Loucy (cell line): ENCODE measurements at regions not wholly inside any gene's neighbourhood (a gene's known extent, or its start where the extent isn't known, plus 50 kb on each side); places are given as distances from the start of the nearest gene placed in this dataset.

Experiments used
- H2AFZ ChIP-seq: fragments of 200-600 bp; sonication (generic); 2 replicates; pipeline ENCODE4 v1.6.0; 2016; ENCODE audit warnings: antibody characterized with exemption, mild to moderate bottlenecking, low read length, moderate library complexity
- H3F3A ChIP-seq: fragments of 200-600 bp; 2 replicates; pipeline ENCODE4 v1.6.0; 2016; ENCODE audit warnings: antibody characterized with exemption, low read depth, mild to moderate bottlenecking
- H3K27me3 ChIP-seq: fragments of 200-600 bp; sonication (generic); 2 replicates; pipeline ENCODE4 v1.6.1; 2014; ENCODE audit warnings: low read length, mild to moderate bottlenecking; ENCODE audit not compliant: insufficient read depth, poor library complexity, severe bottlenecking
- H3K36me3 ChIP-seq: fragments of 200-600 bp; sonication (generic); 2 replicates; pipeline ENCODE4 v1.6.1; 2016; ENCODE audit warnings: low read length; ENCODE audit not compliant: insufficient read depth
- H3K4me1 ChIP-seq: fragments of 200-600 bp; sonication (generic); 2 replicates; pipeline ENCODE4 v1.5.1; 2014; ENCODE audit warnings: low read length, mild to moderate bottlenecking; ENCODE audit not compliant: insufficient read depth, poor library complexity, severe bottlenecking
- H3K4me2 ChIP-seq: fragments of 200-600 bp; sonication (generic); 2 replicates; pipeline ENCODE4 v1.6.0; 2014; ENCODE audit warnings: antibody characterized with exemption, low read length, low read depth, mild to moderate bottlenecking; ENCODE audit not compliant: poor library complexity, severe bottlenecking
- H3K4me3 ChIP-seq: fragments of 200-600 bp; sonication (generic); 2 replicates; pipeline ENCODE4 v1.5.1; 2014; ENCODE audit warnings: low read length, mild to moderate bottlenecking, mixed read lengths; ENCODE audit not compliant: poor library complexity, severe bottlenecking
- H3K79me2 ChIP-seq: fragments of 200-600 bp; sonication (generic); 2 replicates; pipeline ENCODE4 v1.6.1; 2014; ENCODE audit warnings: low read length; ENCODE audit not compliant: insufficient read depth
- H3K9ac ChIP-seq: fragments of 200-600 bp; sonication (generic); 2 replicates; pipeline ENCODE4 v1.6.0; 2014; ENCODE audit warnings: mild to moderate bottlenecking, low read depth, low read length, moderate library complexity; ENCODE audit not compliant: poor library complexity, severe bottlenecking
- H3K9me2 ChIP-seq: fragments of 200-600 bp; sonication (generic); replicated peaks from 2 replicates; pipeline ENCODE4 v1.6.1; 2016; ENCODE audit warnings: low read depth, low read length, mixed read lengths
- H3K9me3 ChIP-seq: fragments of 200-600 bp; sonication (generic); 2 replicates; pipeline ENCODE4 v1.6.1; 2014; ENCODE audit warnings: mild to moderate bottlenecking, antibody characterized with exemption, low read length, low read depth; ENCODE audit not compliant: insufficient read depth
- H4K20me1 ChIP-seq: fragments of 200-600 bp; sonication (generic); 2 replicates; pipeline ENCODE4 v1.6.0; 2014; ENCODE audit warnings: antibody characterized with exemption, low read length, mild to moderate bottlenecking; ENCODE audit not compliant: insufficient read depth, poor library complexity, severe bottlenecking
- CTCF ChIP-seq: fragments of 200-600 bp; sonication (generic); conservative IDR thresholded peaks from 2 replicates; pipeline ENCODE4 v1.5.1; 2014; ENCODE audit warnings: mild to moderate bottlenecking, antibody characterized with exemption, low read length
- EZH2phosphoT487 ChIP-seq: fragments of 200-600 bp; IDR thresholded peaks from 2 replicates; pipeline ENCODE4 v1.6.1; 2018; ENCODE audit warnings: antibody characterized with exemption, mild to moderate bottlenecking, moderate library complexity, borderline replicate concordance

GRCh38 chr2:17163638-17164037 lies 354.6 kb downstream of the RAD51AP2 start:
- Histone ChIP-seq H3K4me2 (no peak overlapping the region), H4K20me1 (no peaks in the 10 kb centered on the region), H2AFZ (no peak overlapping the region), H3K27me3 (no peaks in the 10 kb centered on the region), H3K4me1 (no peaks in the 10 kb centered on the region), H3K9me3 (no peaks in the 10 kb centered on the region), H3K36me3 (no peaks in the 10 kb centered on the region), H3F3A (no peaks in the 10 kb centered on the region), H3K9me2 (no peaks in the 10 kb centered on the region), H3K9ac (no peak overlapping the region), H3K79me2 (no peaks in the 10 kb centered on the region), H3K4me3 (no peak overlapping the region)
- TF ChIP-seq CTCF (no peak), EZH2phosphoT487 (no peak)

GRCh38 chr2:17162713-17163112 lies 355.5 kb downstream of the RAD51AP2 start:
- Histone ChIP-seq H3F3A (no peaks in the 10 kb centered on the region), H3K27me3 (no peaks in the 10 kb centered on the region), H3K9me3 (no peaks in the 10 kb centered on the region), H3K4me1 (no peaks in the 10 kb centered on the region), H3K36me3 (no peaks in the 10 kb centered on the region), H3K9me2 (no peaks in the 10 kb centered on the region), H3K4me2 (no peak overlapping the region), H3K79me2 (no peaks in the 10 kb centered on the region), H3K9ac (no peak overlapping the region), H4K20me1 (no peaks in the 10 kb centered on the region), H2AFZ (no peak overlapping the region), H3K4me3 (no peak overlapping the region)
- no peak for TF ChIP-seq EZH2phosphoT487
- no peak for TF ChIP-seq CTCF

- H4K20me1 ChIP-seq = no peaks in the 10 kb centered on the region
- H3F3A ChIP-seq = no peaks in the 10 kb centered on the region
- no peaks in the 10 kb centered on the region for H3K4me1 ChIP-seq
- H2AFZ ChIP-seq = no peak overlapping the region
- no peaks in the 10 kb centered on the region for H3K9me2 ChIP-seq
- H3K4me3 ChIP-seq = no peak overlapping the region
- TF ChIP-seq EZH2phosphoT487 (no peak), CTCF (no peak)
- no peak overlapping the region for H3K9ac ChIP-seq
- H3K79me2 ChIP-seq = no peaks in the 10 kb centered on the region
- no peak overlapping the region for H3K4me2 ChIP-seq
- H3K36me3 ChIP-seq = no peaks in the 10 kb centered on the region
- no peaks in the 10 kb centered on the region for H3K9me3 ChIP-seq
- H3K27me3 ChIP-seq = no peaks in the 10 kb centered on the region
Observed at GRCh38 chr2:17160594-17160993, 357.6 kb downstream of the RAD51AP2 start.
